ENCODE measurements at regions not wholly inside any gene's neighbourhood (a gene's known extent, or its start where the extent isn't known, plus 50 kb on each side); places are given as distances from the start of the nearest gene placed in this dataset.

DNA sequence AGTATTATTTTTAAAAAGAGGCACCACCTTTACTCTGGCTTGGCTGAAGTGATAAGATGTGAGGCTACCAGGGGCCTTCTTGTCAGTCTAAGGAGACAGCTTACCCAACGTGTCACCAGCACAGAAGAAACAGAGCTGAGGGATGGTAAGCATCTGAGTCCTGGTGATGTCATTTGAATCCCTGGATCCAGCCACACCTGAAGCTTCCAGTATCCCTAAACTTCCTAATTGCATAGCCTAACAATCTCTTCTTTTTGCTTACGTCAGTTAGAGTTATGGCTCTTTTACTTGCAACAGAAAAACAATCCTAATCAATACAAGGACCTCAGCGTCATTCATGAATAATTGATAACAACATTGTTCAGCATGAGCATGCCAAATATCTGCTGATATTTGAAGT is 436.6 kb downstream of the SHISA9 start (continued):
- no peak for TF ChIP-seq RXRB (CRISPR knock-in tag; IDR thresholded peaks at IDR 0.05; ENCODE audit: borderline replicate concordance)
- 0 out of 4 replicates have a peak, but pooled peaks of 1 of the 2 experiments have one; percentile 7 for TF ChIP-seq MAFK (conservative IDR thresholded peaks at IDR 0.05 in 1 of 2, IDR thresholded peaks at IDR 0.05 in 1 of 2; ENCODE audit: low read length in 2 of 2)
- TF ChIP-seq, protein P1, sequence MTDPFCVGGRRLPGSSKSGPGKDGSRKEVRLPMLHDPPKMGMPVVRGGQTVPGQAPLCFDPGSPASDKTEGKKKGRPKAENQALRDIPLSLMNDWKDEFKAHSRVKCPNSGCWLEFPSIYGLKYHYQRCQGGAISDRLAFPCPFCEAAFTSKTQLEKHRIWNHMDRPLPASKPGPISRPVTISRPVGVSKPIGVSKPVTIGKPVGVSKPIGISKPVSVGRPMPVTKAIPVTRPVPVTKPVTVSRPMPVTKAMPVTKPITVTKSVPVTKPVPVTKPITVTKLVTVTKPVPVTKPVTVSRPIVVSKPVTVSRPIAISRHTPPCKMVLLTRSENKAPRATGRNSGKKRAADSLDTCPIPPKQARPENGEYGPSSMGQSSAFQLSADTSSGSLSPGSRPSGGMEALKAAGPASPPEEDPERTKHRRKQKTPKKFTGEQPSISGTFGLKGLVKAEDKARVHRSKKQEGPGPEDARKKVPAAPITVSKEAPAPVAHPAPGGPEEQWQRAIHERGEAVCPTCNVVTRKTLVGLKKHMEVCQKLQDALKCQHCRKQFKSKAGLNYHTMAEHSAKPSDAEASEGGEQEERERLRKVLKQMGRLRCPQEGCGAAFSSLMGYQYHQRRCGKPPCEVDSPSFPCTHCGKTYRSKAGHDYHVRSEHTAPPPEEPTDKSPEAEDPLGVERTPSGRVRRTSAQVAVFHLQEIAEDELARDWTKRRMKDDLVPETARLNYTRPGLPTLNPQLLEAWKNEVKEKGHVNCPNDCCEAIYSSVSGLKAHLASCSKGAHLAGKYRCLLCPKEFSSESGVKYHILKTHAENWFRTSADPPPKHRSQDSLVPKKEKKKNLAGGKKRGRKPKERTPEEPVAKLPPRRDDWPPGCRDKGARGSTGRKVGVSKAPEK (CRISPR knock-in tag; IDR thresholded peaks at IDR 0.05; ENCODE audit: borderline replicate concordance): no peak
- no peak for TF ChIP-seq ZNF878 (CRISPR knock-in tag; IDR thresholded peaks at IDR 0.05)
- no peak for TF ChIP-seq BRD4 (CRISPR knock-in tag; IDR thresholded peaks at IDR 0.05)
- TF ChIP-seq, protein P2, sequence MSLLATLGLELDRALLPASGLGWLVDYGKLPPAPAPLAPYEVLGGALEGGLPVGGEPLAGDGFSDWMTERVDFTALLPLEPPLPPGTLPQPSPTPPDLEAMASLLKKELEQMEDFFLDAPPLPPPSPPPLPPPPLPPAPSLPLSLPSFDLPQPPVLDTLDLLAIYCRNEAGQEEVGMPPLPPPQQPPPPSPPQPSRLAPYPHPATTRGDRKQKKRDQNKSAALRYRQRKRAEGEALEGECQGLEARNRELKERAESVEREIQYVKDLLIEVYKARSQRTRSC (CRISPR knock-in tag; IDR thresholded peaks at IDR 0.05; ENCODE audit: low read depth): no peak
- TF ChIP-seq, protein P3, sequence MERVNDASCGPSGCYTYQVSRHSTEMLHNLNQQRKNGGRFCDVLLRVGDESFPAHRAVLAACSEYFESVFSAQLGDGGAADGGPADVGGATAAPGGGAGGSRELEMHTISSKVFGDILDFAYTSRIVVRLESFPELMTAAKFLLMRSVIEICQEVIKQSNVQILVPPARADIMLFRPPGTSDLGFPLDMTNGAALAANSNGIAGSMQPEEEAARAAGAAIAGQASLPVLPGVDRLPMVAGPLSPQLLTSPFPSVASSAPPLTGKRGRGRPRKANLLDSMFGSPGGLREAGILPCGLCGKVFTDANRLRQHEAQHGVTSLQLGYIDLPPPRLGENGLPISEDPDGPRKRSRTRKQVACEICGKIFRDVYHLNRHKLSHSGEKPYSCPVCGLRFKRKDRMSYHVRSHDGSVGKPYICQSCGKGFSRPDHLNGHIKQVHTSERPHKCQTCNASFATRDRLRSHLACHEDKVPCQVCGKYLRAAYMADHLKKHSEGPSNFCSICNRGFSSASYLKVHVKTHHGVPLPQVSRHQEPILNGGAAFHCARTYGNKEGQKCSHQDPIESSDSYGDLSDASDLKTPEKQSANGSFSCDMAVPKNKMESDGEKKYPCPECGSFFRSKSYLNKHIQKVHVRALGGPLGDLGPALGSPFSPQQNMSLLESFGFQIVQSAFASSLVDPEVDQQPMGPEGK (CRISPR knock-in tag; IDR thresholded peaks at IDR 0.05): no peak
- TF ChIP-seq ZNF383 (CRISPR knock-in tag; IDR thresholded peaks at IDR 0.05; ENCODE audit: borderline replicate concordance): no peak
- TF ChIP-seq NR3C1 (CRISPR knock-in tag; IDR thresholded peaks at IDR 0.05): no peak
- TF ChIP-seq ZNF792 (CRISPR knock-in tag; IDR thresholded peaks at IDR 0.05): no peak
- TF ChIP-seq, protein P4, sequence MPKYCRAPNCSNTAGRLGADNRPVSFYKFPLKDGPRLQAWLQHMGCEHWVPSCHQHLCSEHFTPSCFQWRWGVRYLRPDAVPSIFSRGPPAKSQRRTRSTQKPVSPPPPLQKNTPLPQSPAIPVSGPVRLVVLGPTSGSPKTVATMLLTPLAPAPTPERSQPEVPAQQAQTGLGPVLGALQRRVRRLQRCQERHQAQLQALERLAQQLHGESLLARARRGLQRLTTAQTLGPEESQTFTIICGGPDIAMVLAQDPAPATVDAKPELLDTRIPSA (CRISPR knock-in tag; IDR thresholded peaks at IDR 0.05; ENCODE audit: borderline replicate concordance): no peak
- TF ChIP-seq, protein P5, sequence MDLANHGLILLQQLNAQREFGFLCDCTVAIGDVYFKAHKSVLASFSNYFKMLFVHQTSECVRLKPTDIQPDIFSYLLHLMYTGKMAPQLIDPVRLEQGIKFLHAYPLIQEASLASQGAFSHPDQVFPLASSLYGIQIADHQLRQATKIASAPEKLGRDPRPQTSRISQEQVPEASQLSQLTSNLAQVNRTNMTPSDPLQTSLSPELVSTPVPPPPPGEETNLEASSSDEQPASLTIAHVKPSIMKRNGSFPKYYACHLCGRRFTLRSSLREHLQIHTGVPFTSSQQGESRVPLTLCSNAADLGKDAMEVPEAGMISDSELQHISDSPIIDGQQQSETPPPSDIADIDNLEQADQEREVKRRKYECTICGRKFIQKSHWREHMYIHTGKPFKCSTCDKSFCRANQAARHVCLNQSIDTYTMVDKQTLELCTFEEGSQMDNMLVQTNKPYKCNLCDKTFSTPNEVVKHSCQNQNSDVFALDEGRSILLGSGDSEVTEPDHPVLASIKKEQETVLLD (CRISPR knock-in tag; IDR thresholded peaks at IDR 0.05; ENCODE audit: low read depth): no peak
- TF ChIP-seq ARID2 (CRISPR knock-in tag; IDR thresholded peaks at IDR 0.05; ENCODE audit: borderline replicate concordance): no peak
- no peak for TF ChIP-seq ZKSCAN8 (CRISPR knock-in tag; IDR thresholded peaks at IDR 0.05; ENCODE audit: borderline replicate concordance)
- no peak for TF ChIP-seq ZNF552 (CRISPR knock-in tag; IDR thresholded peaks at IDR 0.05; ENCODE audit: borderline replicate concordance)
- peak; percentile 74 for TF ChIP-seq CREB1 (IDR thresholded peaks at IDR 0.05)
- TF ChIP-seq CREB1 (CRISPR knock-in tag; IDR thresholded peaks at IDR 0.05): no peak
- peak; percentile 43 for TF ChIP-seq ATF7 (IDR thresholded peaks at IDR 0.05)
- TF ChIP-seq ATF7 (CRISPR knock-in tag; IDR thresholded peaks at IDR 0.05): no peak
- TF ChIP-seq ZFP37 (CRISPR knock-in tag; IDR thresholded peaks at IDR 0.05; ENCODE audit: borderline replicate concordance): no peak
